Astrocyte of the spinal cord (primary cell): ENCODE measurements at regions not wholly inside any gene's neighbourhood (a gene's known extent, or its start where the extent isn't known, plus 50 kb on each side); places are given as distances from the start of the nearest gene placed in this dataset.

Experiments used
- DNase-seq: peaks from one replicate; pipeline ENCODE4 v3.0.0; 2011; ENCODE audit warnings: low read depth, low spot score
- H3K4me3 ChIP-seq: 2 replicates; pipeline ENCODE4 v1.5.1; 2011; ENCODE audit warnings: low read depth, mild to moderate bottlenecking, low read length, moderate library complexity
- in situ Hi-C: cut with HindIII; loops from 2 replicates; pipeline ENCODE4 v1.10.0; 2017; ENCODE audit warnings: low sequenced_read_pairs
- TF ChIP-seq, protein P1 (sequence below): IDR thresholded peaks from 2 replicates; pipeline ENCODE4 v1.5.1; 2012; ENCODE audit warnings: low read depth, mild to moderate bottlenecking, low read length, inconsistent platforms

GRCh38 chr11:119903821-119904220 is 174.8 kb upstream of the NECTIN1 start:
- no peak overlapping the region for H3K4me3 ChIP-seq
- in situ Hi-C loops = no loop called here
- no peak for DNase-seq
- TF ChIP-seq, protein P1, sequence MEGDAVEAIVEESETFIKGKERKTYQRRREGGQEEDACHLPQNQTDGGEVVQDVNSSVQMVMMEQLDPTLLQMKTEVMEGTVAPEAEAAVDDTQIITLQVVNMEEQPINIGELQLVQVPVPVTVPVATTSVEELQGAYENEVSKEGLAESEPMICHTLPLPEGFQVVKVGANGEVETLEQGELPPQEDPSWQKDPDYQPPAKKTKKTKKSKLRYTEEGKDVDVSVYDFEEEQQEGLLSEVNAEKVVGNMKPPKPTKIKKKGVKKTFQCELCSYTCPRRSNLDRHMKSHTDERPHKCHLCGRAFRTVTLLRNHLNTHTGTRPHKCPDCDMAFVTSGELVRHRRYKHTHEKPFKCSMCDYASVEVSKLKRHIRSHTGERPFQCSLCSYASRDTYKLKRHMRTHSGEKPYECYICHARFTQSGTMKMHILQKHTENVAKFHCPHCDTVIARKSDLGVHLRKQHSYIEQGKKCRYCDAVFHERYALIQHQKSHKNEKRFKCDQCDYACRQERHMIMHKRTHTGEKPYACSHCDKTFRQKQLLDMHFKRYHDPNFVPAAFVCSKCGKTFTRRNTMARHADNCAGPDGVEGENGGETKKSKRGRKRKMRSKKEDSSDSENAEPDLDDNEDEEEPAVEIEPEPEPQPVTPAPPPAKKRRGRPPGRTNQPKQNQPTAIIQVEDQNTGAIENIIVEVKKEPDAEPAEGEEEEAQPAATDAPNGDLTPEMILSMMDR = no peak

DNA sequence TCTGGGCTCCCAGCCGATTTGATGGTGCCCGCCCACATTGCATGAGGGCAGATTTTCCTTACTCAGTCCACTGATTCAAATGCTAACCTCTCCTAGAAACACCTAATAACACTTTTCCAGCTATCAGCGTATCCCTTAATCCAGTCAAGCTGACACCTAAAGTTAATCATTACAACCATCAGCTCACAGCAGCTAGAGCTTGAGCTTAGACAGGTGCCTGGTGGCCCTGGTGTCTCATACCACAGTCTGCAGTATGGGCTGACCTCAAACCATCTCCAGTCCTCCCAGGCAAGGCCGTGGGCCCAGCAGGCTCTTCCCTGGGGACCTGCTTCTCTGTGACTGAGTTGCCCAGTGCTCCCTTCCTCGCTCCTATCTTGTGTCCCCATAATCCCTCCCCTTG is 174.4 kb upstream of the NECTIN1 start:
- in situ Hi-C loops = no loop called here
- no peak for DNase-seq
- TF ChIP-seq, protein P1 = no peak
- H3K4me3 ChIP-seq = no peak overlapping the region

DNA sequence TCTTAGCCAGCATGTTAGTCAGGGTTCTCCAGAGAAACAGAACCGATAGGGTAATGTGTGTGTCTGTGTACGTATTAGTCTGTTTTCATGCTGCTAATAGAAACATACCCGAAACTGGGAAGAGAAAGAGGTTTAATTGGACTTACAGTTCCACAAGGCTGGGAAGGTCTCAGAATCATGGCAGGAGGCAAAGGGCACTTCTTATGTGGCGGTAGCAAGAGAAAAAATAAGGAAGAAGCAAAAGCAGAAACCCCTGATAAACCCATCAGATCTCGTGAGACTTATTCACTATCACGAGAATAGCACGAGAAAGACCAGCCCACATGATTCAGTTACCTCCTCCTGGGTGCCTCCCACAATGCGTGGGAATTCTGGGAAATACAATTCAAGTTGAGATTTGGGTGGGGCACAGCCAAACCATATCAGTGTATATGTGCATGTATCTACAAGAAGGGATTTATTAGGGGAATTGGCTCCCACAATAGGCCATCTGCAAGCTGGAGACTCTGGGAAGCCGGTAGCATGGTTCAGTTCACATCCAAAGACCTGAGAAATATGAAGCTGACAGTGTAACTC is 173.7 kb upstream of the NECTIN1 start:
- no peak for DNase-seq
- H3K4me3 ChIP-seq = no peak overlapping the region
- TF ChIP-seq, protein P1 = no peak
- in situ Hi-C loops = no loop called here

GRCh38 chr11:119901657-119902577 is 172.9 kb upstream of the NECTIN1 start:
- H3K4me3 ChIP-seq = no peak overlapping the region
- DNase-seq = no peak
- TF ChIP-seq, protein P1 = no peak
- in situ Hi-C loops = no loop called here

- DNase-seq = no peak
- TF ChIP-seq, protein P1 = no peak
- in situ Hi-C loops = no loop called here
- H3K4me3 ChIP-seq = no peak overlapping the region
Observed at GRCh38 chr11:119899997-119900396, 171.0 kb upstream of the NECTIN1 start.

DNA sequence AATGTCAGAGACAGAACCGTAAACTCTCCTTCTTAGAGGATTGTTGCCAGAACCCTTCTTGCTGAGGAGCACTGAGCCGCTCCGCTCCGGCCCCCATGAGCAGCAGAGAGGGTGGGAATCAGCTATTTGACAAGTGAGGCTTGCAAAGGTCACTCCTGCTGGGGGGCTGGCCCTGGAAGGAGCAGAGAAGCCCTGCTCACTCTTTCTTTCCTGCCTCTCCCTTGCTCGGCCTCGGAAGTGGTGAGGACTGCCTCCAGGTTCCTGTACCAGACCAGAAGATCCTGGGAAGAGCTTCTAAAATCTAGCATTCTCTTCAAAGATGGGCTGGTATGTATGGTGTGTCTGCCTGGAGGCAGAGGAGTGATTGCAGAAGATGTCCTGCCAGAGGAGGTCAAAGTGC is 168.6 kb upstream of the NECTIN1 start:
- H3K4me3 ChIP-seq = no peak overlapping the region
- in situ Hi-C loops = no loop called here
- no peak for DNase-seq
- TF ChIP-seq, protein P1 = no peak
